ES-I3 (cell line): ENCODE measurements at regions not wholly inside any gene's neighbourhood (a gene's known extent, or its start where the extent isn't known, plus 50 kb on each side); places are given as distances from the start of the nearest gene placed in this dataset.

ENCODE experiments used
- H3K36me3 ChIP-seq: 2 replicates; pipeline ENCODE4 v1.6.1; 2013; ENCODE audit warnings: mild to moderate bottlenecking, low read length, control low read depth, moderate library complexity; ENCODE audit not compliant: insufficient read depth
- H3K4me1 ChIP-seq: 2 replicates; pipeline ENCODE4 v1.6.1; 2013; ENCODE audit warnings: mild to moderate bottlenecking, control low read depth, low read length; ENCODE audit not compliant: insufficient read depth
- H3K9ac ChIP-seq: 2 replicates; pipeline ENCODE4 v1.6.1; 2013; ENCODE audit warnings: low read depth, mild to moderate bottlenecking, low read length, moderate library complexity
- H3K9me3 ChIP-seq: 2 replicates; pipeline ENCODE4 v1.6.1; 2013; ENCODE audit warnings: mild to moderate bottlenecking, low read length, moderate library complexity; ENCODE audit not compliant: control insufficient read depth, insufficient read depth

GRCh38 chr2:193774166-193774565, 1579.4 kb upstream of the TMEFF2 start:
- no peaks in the 10 kb centered on the region for H3K4me1 ChIP-seq
- no peaks in the 10 kb centered on the region for H3K36me3 ChIP-seq

GRCh38 chr2:193751299-193751698, 1556.6 kb upstream of the TMEFF2 start:
- Histone ChIP-seq H3K9ac (no peak overlapping the region), H3K4me1 (no peaks in the 10 kb centered on the region), H3K36me3 (no peaks in the 10 kb centered on the region), H3K9me3 (no peaks in the 10 kb centered on the region)

More at GRCh38 chr2:193774166-193774565, 1579.4 kb upstream of the TMEFF2 start:
- H3K9me3 ChIP-seq = no peaks in the 10 kb centered on the region
- H3K9ac ChIP-seq = no peak overlapping the region

GRCh38 chr2:193749485-193749884, 1554.8 kb upstream of the TMEFF2 start:
- no peaks in the 10 kb centered on the region for H3K36me3 ChIP-seq
- H3K4me1 ChIP-seq = no peaks in the 10 kb centered on the region
- no peak overlapping the region for H3K9ac ChIP-seq
- H3K9me3 ChIP-seq = no peaks in the 10 kb centered on the region

GRCh38 chr2:193743089-193743488, 1548.4 kb upstream of the TMEFF2 start:
- no peaks in the 10 kb centered on the region for H3K36me3 ChIP-seq
- H3K9me3 ChIP-seq = no peaks in the 10 kb centered on the region
- H3K4me1 ChIP-seq = no peaks in the 10 kb centered on the region
- no peak overlapping the region for H3K9ac ChIP-seq

- Histone ChIP-seq H3K4me1 (no peaks in the 10 kb centered on the region), H3K9ac (no peak overlapping the region), H3K9me3 (no peaks in the 10 kb centered on the region), H3K36me3 (no peaks in the 10 kb centered on the region)
These were observed 1544.2 kb upstream of the TMEFF2 start for GRCh38 chr2:193738892-193739291.

- H3K9me3 ChIP-seq = no peaks in the 10 kb centered on the region; the same call in none of the 2 replicates
- no peak overlapping the region for H3K9ac ChIP-seq
- H3K4me1 ChIP-seq = no peaks in the 10 kb centered on the region
- no peaks in the 10 kb centered on the region for H3K36me3 ChIP-seq
These were observed 1518.2 kb upstream of the TMEFF2 start for GRCh38 chr2:193712912-193713311.

GRCh38 chr2:193703411-193703810, 1508.7 kb upstream of the TMEFF2 start:
- H3K9me3 ChIP-seq = no peaks in the 10 kb centered on the region
- H3K36me3 ChIP-seq = no peaks in the 10 kb centered on the region
- H3K9ac ChIP-seq = no peak overlapping the region
- H3K4me1 ChIP-seq = no peaks in the 10 kb centered on the region

GRCh38 chr2:193701484-193701883, 1506.8 kb upstream of the TMEFF2 start:
- Histone ChIP-seq H3K4me1 (no peaks in the 10 kb centered on the region), H3K9me3 (no peaks in the 10 kb centered on the region), H3K9ac (no peak overlapping the region), H3K36me3 (no peaks in the 10 kb centered on the region)

- no peak overlapping the region for H3K9ac ChIP-seq
- H3K9me3 ChIP-seq = no peaks in the 10 kb centered on the region
- H3K4me1 ChIP-seq = no peaks in the 10 kb centered on the region
- no peaks in the 10 kb centered on the region for H3K36me3 ChIP-seq
These were observed 1500.6 kb upstream of the TMEFF2 start for GRCh38 chr2:193695367-193695766.

- Histone ChIP-seq H3K36me3 (no peaks in the 10 kb centered on the region), H3K4me1 (no peaks in the 10 kb centered on the region), H3K9me3 (no peaks in the 10 kb centered on the region), H3K9ac (no peak overlapping the region)
These were observed 1499.0 kb upstream of the TMEFF2 start for GRCh38 chr2:193693758-193694157.

GRCh38 chr2:193690572-193690971, 1495.8 kb upstream of the TMEFF2 start:
- Histone ChIP-seq H3K36me3 (no peaks in the 10 kb centered on the region), H3K9me3 (no peaks in the 10 kb centered on the region), H3K4me1 (no peaks in the 10 kb centered on the region), H3K9ac (no peak overlapping the region)

- H3K9me3 ChIP-seq = no peaks in the 10 kb centered on the region
- peaks cover 7% of the 10 kb centered on the region for H3K4me1 ChIP-seq
- H3K9ac ChIP-seq = no peak overlapping the region
- H3K36me3 ChIP-seq = no peaks in the 10 kb centered on the region
These were observed 1492.5 kb upstream of the TMEFF2 start for GRCh38 chr2:193687195-193687594.

GRCh38 chr2:193679847-193680246, 1485.1 kb upstream of the TMEFF2 start:
- no peaks in the 10 kb centered on the region for H3K36me3 ChIP-seq
- no peaks in the 10 kb centered on the region for H3K9me3 ChIP-seq
- H3K4me1 ChIP-seq = peaks cover 6% of the 10 kb centered on the region; the same call in 1 of the 2 replicates
- H3K9ac ChIP-seq = no peak overlapping the region

GRCh38 chr2:193670478-193670877, 1475.7 kb upstream of the TMEFF2 start:
- Histone ChIP-seq H3K4me1 (no peaks in the 10 kb centered on the region), H3K36me3 (no peaks in the 10 kb centered on the region), H3K9ac (no peak overlapping the region), H3K9me3 (no peaks in the 10 kb centered on the region)

GRCh38 chr2:193668557-193669323, 1474.0 kb upstream of the TMEFF2 start:
- no peaks in the 10 kb centered on the region for H3K36me3 ChIP-seq
- no peaks in the 10 kb centered on the region for H3K4me1 ChIP-seq
- no peak overlapping the region for H3K9ac ChIP-seq
- H3K9me3 ChIP-seq = no peaks in the 10 kb centered on the region
